Caki2 (cell line): ENCODE measurements at regions not wholly inside any gene's neighbourhood (a gene's known extent, or its start where the extent isn't known, plus 50 kb on each side); places are given as distances from the start of the nearest gene placed in this dataset.

ENCODE experiments used
- DNase-seq: peaks from one replicate; pipeline ENCODE4 v3.0.0-alpha.2; 2015; ENCODE audit warnings: low read depth
- in situ Hi-C: cut with HindIII; loops from 2 replicates; pipeline ENCODE4 v1.10.0; 2016; ENCODE audit warnings: low sequenced_read_pairs, low pct_unique_long_range_greater_than_20kb, mixed read lengths

- no peak for DNase-seq
- in situ Hi-C loops = no loop called here
Observed at GRCh38 chr6:130314271-130314670, 51.5 kb upstream of the TMEM200A start.

DNA sequence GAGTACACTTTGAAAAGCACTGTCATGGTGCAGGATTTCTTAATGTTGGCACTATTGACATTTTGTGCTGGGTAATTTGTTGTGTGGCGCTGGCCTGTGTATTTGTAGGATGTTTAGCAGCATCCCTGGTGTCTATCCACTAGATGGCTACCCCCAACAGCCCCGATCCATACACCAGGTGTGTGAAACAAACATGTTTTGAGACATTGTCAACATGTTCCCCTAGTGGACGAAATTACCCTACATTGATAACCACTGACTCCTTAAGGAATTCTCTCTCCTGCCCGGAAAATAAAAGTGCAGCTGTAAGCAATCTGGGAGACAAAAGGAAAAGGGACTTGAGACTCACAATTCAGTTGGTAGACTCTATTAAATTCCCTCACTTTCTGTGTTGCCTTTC is 52.6 kb upstream of the TMEM200A start:
- DNase-seq = no peak
- in situ Hi-C loops = no loop called here

GRCh38 chr6:130309028-130309427 is 56.8 kb upstream of the TMEM200A start:
- in situ Hi-C loops = no loop called here
- DNase-seq = no peak

- in situ Hi-C loops = no loop called here
- peak; percentile 17 for DNase-seq
Observed at GRCh38 chr6:130307752-130308361, 58.0 kb upstream of the TMEM200A start.

- in situ Hi-C loops = no loop called here
- DNase-seq = no peak
Observed at GRCh38 chr6:130306377-130306776, 59.4 kb upstream of the TMEM200A start.

GRCh38 chr6:130303431-130303830 is 62.4 kb upstream of the TMEM200A start:
- DNase-seq = no peak
- in situ Hi-C loops = no loop called here

DNA sequence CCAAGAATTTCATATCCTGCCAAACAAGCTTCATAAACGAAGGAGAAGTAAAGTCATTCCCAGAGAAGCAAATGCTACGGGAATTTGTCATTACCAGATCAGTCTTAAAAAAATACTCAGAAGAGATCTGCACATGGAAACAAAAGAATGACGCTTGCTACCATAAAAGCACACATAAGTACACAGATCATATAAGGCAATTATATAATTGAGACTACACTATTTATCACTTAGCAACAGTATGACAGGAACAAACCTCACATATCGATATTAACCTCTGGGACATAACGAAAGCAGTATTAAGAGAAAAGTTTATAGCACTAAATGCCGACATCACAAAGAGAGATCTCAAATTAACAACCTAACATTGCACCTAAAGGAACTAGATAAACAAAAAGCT is 67.6 kb upstream of the TMEM200A start:
- no peak for DNase-seq

GRCh38 chr6:130296854-130297253 is 69.0 kb upstream of the TMEM200A start:
- in situ Hi-C loops = no loop called here
- DNase-seq = no peak

More for the DNA sequence above, 67.6 kb upstream of the TMEM200A start:
- in situ Hi-C loops = no loop called here

DNA sequence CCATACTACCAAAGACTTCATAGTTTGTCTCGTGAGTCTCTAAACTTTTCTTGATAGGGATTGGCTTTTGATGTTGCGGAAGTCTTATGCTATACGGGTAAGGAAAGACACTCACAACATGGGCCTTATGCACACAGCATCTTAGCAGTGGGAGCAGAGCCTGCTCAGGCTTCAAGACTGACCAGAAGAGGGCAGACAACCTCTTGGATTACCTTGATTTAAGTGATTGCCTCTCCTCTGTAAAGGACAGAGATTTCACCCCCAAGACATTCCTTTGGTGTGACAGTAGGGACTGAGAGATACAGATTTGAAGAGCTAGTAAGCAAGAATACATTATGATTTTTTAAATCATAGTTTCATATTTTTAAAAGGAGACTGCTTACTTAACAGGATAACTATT is 71.0 kb upstream of the SAMD3 start:
- in situ Hi-C loops = no loop called here
- peak; percentile 25 for DNase-seq

- in situ Hi-C loops = no loop called here
- DNase-seq = no peak
Observed at GRCh38 chr6:130288065-130288464, 65.3 kb upstream of the SAMD3 start.

DNA sequence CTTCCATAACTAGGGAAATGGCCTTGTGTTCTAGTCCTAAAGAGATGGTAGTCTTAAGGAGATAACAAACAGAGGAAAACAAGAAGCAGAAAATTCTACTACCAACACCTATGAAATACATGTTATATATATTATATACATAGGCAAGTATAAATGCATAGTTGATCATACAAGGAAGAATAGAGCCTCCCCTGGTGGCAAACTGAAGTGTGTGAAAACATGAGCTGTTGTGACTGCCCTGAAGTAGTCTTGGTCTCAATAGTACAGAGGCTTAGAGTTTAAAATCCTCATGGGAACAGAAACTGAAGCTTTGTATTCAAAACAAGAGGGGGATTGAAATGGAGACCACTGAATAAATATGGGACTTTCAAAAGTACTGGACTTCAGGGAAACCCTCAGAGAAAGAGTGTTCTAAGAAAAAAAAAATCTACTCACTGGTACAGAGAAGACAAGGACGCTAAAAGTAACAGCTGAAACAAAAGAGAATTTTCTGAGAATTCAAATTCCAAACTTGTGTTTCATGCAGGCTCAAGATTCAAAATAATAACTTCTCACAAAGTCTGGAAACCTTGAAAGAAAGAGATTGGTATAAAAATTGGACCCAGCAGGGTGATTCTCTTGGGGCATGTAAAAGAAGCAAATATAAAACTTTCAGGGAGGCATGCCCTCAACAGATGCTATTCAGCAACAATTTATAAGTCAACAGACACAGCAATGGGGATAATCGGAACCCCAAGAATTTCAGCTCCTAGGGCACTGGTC is 59.7 kb upstream of the SAMD3 start:
- in situ Hi-C loops = no loop called here
- DNase-seq = no peak

DNA sequence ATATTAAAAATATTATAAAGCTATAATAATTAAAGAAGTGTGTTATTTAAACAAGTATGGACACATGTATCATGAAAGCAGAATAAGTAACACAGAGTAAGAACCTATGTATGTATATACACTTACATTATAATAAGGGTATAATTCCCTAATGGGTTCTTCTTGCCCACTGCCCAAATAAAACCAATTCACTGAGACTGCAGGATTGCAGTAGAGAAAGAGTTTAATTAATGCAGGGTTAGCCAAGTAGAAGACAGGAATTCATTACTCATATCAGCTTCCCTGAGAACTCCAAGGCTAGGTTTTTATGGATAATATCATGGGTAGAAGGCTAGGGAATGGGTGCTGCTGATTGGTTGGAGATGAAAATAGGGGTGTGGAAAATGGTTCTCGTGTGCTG is 53.8 kb upstream of the SAMD3 start:
- no peak for DNase-seq
- in situ Hi-C loops = no loop called here

- in situ Hi-C loops = no loop called here
- no peak for DNase-seq
Observed at GRCh38 chr6:130274007-130274406, 51.3 kb upstream of the SAMD3 start.
